Neural progenitor cell (in vitro differentiated cells): ENCODE measurements at regions not wholly inside any gene's neighbourhood (a gene's known extent, or its start where the extent isn't known, plus 50 kb on each side); places are given as distances from the start of the nearest gene placed in this dataset.

ENCODE experiments used
- EZH2 ChIP-seq: fragments of 200-600 bp; sonication (generic); IDR thresholded peaks from 2 replicates; pipeline ENCODE4 v1.6.1; 2017; ENCODE audit warnings: antibody characterized with exemption, mild to moderate bottlenecking, moderate library complexity
- TF ChIP-seq, protein P1 (sequence below): fragments of 200-600 bp; sonication (generic); IDR thresholded peaks from 2 replicates; pipeline ENCODE4 v1.5.1; 2017; ENCODE audit warnings: antibody characterized with exemption, mild to moderate bottlenecking

- TF ChIP-seq, protein P1, sequence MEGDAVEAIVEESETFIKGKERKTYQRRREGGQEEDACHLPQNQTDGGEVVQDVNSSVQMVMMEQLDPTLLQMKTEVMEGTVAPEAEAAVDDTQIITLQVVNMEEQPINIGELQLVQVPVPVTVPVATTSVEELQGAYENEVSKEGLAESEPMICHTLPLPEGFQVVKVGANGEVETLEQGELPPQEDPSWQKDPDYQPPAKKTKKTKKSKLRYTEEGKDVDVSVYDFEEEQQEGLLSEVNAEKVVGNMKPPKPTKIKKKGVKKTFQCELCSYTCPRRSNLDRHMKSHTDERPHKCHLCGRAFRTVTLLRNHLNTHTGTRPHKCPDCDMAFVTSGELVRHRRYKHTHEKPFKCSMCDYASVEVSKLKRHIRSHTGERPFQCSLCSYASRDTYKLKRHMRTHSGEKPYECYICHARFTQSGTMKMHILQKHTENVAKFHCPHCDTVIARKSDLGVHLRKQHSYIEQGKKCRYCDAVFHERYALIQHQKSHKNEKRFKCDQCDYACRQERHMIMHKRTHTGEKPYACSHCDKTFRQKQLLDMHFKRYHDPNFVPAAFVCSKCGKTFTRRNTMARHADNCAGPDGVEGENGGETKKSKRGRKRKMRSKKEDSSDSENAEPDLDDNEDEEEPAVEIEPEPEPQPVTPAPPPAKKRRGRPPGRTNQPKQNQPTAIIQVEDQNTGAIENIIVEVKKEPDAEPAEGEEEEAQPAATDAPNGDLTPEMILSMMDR: no peak
- TF ChIP-seq EZH2: no peak
These were observed 78.9 kb upstream of the C1orf174 start for GRCh38 chr1:3978990-3979325.
